ENCODE measurements at regions not wholly inside any gene's neighbourhood (a gene's known extent, or its start where the extent isn't known, plus 50 kb on each side); places are given as distances from the start of the nearest gene placed in this dataset.

DNA sequence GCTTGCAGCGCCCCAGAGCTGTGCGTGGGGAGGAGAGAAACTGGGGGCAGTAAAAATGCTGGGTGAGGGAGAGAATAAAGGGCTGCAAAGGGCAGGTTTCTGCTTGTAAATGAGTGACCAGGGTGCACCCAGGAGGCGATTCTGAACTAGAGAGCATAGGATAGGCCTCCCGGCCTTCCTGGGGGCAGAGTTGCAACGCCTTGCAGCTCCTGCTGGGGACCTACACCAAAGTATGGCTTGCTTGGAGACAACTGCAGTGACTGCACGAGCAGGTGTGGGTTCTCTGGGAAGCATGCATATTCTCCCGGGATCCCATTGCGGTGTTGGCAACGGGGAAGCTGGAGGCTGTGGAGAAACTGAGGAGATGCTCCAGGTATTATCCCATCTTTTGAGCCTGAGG lies 111.6 kb upstream of the SPACA1 start:
- no peak for DNase-seq (ENCODE audit: low spot score)

DNA sequence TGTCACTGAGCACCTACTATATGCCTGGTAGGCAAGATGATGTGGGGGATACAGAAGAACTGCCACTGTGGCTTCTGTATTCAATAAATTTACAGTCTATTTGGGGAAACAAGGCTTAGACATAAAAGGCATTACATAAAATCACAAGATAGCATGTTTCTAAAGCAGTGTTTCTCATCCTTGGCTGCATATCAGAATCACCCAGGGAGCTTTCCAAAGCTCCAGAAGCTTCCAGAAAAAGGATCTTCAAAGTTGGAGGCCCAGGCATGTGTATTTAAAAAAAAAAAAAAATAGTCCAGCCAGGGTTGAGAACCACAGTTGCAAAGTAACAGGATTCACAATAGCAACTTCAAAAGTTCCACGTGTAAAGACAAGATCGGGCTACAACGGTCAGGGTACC lies 112.4 kb upstream of the SPACA1 start:
- DNase-seq (ENCODE audit: low spot score): no peak

DNA sequence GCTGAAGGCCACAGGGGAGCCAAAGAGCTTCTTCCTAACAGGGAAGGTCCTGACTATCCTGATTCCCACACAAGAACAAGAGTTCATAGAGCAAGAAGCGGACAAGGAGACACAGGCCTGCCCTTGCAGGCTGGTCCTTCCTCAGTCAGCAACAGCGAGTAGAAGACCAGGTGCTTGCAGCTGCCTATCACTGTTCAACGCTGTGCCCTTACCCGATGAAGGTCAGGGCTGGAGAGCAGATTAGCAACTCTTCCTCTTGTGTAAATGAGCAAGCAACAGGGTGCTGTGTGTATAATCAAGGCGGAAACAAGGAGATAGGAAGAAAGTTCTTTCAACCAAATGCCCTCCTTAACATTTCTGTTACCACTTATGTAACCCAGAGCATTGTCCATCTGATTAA lies 115.3 kb upstream of the SPACA1 start:
- DNase-seq (ENCODE audit: low spot score): no peak

DNA sequence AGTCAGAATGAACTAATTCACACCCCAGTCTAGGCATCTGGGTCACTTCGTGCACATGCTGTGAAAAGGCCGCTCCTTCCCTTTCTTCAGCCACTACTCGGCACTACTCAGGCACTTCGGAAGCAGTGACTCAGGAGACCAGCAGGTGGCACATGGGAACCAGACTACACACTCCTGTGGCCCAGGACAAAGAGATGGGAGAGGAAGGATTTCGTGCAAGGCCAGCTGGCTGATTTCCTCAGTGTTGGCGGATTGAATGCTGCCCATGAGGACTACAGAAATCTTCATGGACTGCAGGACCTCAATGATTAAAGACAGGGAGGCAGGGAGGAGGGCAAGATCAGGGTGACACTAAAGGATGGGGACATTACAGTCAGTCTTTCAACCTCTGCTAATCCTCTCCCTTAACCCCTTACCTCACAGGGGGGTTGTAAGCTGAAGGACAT lies 117.8 kb upstream of the SPACA1 start:
- DNase-seq (ENCODE audit: low spot score): peak; percentile 72

DNA sequence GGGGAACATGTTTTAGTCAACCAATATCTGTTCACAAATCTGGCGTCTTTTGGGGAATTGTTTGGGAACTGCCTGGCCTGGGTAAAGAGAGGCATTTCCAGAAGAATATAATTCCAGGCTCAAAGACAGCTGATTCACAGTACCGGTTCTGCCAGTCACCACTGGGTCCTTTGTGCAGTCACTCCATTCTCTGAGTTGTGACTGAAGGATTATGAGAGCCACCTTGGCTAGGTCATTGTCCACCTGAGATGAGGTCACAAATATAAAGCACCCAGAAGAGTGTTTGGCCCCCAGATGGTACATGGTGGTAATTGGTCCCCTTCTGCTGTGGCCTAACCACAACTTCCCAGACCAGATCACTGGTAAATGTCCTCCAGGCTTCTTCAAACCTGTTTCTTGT lies 121.0 kb upstream of the SPACA1 start:
- DNase-seq (ENCODE audit: low spot score): no peak

DNA sequence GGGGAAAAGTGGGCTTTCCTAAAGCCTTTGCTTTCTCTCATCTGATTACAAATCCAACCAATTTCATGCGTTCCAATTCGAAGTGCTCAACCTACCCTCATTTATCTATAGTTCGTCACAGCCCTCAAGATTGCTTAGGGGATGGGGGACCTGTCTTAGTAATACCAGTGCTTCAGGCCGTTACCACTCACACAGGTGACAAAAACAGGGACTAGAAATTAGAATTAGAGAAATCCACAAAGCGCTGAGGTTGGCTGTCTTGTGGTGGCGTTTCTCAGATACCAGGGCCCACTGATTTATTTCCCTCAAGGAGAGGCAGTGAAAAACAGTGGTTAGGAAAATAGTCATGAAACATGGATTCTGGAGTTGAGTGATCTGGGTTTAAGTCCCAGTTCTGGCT lies 121.6 kb upstream of the SPACA1 start:
- DNase-seq (ENCODE audit: low spot score): no peak

DNA sequence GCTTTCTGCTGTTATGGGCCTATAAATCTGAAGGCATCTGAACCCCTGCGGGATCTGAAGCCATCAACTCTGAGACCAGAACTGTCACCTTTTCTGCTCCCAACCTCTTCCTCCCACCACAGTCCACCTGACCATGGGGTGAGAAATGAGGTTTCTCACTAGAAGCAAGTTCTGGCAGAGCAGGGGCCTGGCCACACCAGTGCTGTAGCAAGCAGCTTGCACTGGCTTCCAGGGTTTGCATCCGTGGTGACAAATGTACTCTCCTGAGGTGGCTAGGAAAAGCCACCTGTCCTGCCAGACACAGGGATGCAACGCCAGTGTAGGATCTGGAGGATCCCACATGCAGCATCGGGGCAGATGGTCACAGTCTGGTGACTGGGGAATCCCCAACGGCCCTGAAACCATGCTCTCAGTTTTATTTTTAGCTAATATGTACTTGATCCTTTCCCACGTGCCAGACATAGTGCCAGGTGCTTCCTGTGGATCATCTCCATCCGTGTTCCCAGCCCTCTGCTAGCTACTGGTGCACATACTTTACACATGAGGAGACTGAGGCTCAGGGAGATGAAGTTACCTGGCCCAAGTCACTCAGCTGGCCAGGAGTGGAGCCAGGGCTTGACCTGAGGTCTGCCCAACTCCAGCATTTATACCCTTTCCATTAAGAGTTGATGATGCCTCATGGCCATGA lies 122.1 kb upstream of the SPACA1 start:
- no peak for DNase-seq (ENCODE audit: low spot score)

DNA sequence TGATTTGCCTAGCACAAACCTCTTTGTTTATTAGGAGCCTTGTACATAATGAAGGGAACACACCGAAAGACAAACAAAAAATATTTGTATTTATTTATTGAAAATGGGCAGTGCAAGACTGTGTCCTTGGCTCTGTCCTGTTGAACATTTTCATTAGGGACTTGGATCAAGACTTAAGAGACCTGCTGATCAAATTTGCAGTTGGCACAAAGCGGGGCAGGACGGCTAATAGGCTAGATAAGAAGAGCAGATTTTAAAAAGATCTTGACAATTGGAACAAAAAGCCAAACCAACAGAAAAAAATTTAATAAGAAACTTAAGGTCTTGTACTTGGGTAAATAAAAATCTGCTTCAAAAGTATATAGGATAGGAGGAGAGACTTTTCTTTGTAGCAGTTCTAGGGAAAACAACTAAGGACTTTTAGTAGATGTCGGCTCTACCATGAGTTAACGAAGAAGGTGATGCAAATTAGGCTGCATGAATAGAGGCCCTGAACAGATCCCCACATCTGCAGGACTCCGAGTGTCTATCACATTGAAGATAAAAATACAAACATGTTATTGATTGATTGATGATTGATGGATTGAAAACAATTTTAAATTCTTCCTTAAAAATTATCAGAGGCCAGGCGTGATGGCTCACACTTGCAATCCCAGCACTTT lies 124.1 kb upstream of the SPACA1 start:
- no peak for DNase-seq (ENCODE audit: low spot score)

DNA sequence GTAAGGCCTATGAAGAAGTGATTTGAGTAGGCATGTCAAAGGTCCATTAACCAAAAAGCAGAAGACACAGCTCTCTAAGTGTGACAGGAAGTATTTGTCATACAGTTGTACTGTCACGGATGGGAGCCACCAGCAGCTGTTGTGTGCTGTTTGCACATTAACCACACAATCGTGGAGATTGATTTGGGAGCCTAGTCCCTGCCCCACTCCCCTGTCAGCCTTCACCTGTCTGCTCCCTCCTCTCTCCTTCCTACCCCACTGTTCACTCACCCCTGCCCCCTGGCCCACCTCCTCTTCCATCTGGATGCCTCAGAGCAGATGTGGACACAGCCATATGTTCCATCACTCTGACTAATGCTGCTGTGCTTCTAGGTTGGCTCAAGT lies 124.7 kb upstream of the SPACA1 start:
- DNase-seq (ENCODE audit: low spot score): no peak

DNA sequence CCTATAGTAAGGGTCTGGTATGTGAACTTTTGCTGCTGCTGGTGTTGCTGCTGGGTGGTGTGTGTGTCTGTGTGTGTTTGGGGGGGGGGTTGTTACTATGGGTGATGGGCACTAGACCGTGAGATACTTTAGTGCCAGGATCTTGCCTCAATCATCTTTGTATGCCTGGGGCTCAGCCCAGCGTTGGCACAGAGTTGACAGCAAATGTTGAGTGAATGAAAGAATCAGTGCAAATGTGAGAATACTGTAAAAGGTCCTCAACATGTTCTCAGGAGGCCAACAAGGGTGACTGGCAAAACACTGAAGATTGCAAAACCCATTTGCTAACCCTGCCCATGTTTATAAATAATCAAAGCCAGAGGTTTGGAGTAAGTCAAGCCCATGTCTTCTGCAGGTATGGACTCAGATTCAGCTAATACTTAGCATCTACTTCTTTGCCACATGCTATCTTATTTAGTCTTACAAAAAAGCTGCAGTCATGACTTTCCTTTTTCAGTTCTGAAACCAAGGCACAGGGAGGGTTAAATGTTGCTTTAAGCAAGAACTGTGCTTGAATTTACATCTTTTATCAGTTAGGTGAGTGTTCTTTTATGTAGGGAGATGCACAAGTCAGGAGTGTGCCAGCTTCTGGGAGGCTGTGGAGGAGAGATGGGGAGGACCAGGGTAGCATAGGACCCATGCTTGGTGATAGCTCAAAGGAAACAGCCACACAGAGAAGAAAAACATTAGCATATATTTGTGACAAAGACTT lies 125.3 kb upstream of the SPACA1 start:
- DNase-seq (ENCODE audit: low spot score): no peak

DNA sequence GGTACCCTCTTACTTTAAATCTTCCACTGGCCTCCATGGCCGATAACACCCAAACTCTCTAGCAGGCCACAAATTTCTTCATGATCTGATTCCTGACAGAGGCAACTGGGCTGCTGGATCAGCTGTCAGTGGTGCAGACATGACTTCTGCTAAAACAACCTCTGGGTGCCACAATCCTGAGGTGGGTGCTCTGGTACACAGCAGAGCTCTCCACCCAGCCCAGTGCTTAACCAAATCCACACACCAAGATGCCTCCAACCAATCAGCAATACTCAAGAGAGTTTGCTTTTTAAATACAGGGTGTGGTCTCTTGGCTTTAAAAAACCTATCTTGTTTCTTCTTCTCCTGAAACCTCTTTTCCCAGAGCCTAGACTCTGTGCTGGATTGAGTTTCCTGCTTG lies 126.6 kb upstream of the SPACA1 start:
- no peak for DNase-seq (ENCODE audit: low spot score)

DNA sequence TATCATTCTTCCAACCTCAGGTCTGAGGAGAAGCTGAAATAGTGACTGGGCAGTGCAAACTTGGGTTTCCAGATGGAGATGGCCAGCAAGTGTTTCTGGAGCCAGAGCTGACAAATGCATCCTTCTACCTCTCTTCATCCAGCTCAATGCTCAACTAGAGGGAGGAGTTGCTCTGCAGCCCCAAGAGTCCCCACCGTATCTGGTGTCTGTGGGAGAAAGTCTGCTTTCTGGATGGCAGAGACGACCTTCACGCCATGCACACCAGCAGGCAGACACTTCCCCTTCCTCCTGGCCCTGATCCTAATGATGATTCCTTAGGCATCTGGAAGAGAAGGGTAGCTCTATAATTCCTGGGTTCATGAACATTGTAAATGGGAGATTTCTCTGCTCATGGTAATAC lies 127.4 kb upstream of the SPACA1 start:
- DNase-seq (ENCODE audit: low spot score): no peak

DNA sequence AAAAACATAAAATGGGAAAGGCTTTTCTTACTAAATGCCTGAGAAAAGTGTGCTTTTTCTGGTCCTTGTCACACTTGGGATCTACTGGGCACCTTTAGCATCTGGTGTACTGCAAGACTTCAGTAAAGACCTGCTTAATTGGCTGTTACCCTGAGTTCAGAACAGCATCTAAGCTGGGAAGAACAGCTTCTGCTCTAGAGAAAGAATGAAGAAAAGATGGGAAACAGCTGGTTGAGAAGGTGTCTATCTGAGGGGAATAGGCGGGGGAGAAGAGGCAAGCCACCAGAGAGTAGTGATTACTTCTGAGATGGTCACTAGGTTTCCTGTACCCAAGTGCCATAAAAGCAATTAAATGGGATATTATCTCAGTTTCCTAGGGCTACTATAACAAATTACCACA lies 128.2 kb upstream of the SPACA1 start:
- no peak for DNase-seq (ENCODE audit: low spot score)

DNA sequence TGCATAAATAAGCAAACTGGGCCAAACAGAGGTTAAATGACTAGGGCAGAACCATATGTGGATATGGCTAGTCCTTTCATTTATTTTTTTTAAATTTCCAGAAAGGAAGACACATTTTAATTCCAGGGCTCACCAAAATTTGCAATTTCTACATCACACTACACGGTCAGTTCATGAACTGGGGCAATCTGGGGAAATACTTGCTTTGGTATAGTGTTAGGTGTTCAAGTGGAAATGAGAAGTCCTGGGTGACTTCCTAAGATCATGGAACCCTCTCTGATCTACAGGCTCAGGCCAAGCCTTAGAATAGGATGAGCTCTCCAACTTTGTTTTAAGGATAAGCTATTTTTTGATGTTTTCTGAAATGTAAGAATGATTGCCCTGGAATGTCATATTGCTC lies 128.6 kb upstream of the SPACA1 start:
- no peak for DNase-seq (ENCODE audit: low spot score)

DNA sequence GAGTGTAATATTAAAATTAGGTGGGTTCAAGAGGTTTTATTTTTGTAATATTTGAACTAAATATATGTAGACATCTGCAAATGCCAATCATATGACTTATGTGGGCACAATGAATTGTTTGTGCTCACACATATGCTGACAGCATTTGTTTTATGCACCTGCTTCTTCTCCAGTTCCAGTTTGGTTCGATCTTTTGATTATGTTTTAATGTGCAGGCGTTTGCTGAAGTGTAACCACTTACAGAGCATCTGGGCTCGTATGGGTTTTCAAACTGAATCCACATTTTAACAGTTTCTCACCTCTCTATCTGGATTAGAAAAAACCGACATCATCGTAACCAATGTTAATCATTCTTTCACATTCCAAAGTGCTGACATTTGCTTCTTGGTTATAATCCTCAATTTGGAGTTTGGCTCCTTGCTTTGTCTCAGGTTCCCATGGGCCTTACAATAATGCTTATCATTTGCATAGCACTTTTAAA lies 129.1 kb upstream of the SPACA1 start:
- DNase-seq (ENCODE audit: low spot score): no peak

DNA sequence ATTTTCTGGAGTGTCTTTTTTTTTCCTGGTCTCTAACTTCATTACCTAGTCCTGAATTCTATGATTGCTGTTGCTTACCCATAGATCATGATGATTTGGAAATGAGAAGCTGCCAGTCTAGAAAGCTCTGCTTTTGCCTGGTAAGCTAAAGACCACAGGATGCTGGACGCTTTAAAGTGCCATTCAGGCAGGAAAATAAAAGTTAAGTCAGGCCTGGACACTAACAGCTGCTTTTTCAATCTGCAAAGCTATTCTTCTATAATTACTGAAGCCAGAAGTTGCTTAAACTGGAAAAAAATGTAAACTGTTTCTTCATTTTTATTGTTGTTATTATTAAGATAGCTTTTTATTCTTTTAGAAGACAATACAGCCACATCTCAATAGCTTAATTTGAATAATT lies 129.8 kb upstream of the SPACA1 start:
- DNase-seq (ENCODE audit: low spot score): no peak

DNA sequence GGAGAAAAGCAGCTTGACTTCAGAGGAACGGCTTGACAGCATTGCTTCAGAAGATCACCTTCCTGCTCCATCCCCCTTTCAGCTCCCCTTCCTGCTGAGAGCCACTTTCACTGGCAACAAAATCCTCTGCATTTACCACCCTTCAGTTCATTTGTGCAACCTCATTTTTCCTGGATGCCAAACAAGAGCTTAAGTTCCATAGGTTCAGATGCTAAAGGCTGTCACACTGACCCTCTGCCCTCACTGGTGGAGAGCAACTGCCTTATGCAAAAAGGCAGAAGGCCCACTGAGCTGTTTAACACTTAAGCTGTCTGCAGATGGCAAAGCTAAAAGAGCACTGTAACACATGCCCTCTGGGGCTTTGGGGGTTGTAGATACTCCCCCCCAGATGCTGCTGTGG lies 131.2 kb upstream of the SPACA1 start:
- DNase-seq (ENCODE audit: low spot score): no peak

DNA sequence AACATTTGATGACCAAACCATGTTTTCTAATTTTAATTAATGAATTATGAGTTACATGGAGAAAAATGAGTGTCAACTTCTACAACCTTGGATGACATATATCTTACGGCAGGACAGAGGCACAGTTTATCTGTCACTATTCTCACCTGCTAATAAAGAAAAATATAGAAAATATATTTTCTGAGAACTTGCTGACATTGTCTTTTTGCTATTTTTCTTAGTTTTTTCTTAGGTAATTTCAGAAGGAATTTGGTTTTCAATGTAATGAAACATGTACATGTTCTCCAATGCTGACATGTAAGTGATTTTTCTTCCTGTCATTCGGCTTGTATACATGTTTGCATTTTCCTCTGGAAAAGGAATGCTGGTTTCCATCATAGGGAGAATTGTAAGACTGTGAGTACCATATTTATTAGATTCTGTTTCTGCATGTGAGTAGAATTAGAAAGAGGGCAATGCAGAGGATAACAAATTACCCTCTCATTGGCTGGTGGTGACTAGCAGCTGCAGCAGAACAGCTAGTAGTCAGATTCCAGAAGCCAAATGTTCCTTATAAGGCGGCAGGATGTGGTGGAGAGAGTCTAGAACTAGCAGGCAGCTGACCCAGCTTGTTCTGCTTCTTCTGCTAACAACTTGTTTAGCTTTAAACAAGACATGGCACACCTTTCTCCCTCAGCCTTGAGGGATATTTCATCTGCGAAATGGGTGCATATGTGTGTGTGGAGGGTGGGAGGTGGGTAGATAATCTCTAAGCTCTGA lies 132.8 kb upstream of the SPACA1 start:
- no peak for DNase-seq (ENCODE audit: low spot score)

DNA sequence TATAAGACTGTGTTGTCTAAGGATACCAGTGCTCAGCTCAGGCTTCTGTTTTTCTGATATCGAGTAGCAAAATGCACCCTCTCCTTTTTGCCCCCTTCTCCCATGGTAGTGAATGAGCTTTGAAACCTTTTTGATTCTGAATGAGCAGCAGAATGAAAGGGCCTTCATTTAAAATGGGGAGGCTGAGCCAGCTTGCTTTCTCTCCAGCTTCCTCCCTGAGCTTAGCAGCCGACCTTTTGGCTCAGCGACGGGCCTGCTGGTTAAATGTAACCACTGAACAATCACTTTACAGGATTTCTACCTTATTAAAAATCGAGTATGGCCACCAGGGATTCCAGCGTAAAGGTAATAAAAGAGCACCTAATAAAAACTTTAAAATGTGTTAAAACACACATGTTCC lies 133.7 kb upstream of the SPACA1 start:
- no peak for DNase-seq (ENCODE audit: low spot score)

DNA sequence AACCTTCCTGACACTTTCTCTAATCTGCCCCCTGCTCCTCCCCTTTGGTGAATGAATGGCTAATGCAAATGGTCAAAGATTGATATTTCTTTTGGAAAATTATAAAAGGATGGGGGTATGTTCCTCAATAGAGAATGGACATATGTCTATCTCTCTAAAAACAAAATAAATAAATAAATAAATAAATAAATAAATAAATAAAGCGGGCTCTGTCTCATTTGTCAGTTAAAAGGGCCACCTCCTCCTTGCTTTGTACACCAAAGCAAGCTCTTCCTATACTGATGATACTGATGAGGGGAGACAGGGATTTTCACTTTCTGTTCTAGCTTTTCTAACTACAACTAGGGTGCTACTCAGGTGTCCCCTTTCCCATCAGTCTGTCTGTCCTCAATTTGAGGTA lies 135.5 kb upstream of the SPACA1 start:
- DNase-seq (ENCODE audit: low spot score): no peak

DNA sequence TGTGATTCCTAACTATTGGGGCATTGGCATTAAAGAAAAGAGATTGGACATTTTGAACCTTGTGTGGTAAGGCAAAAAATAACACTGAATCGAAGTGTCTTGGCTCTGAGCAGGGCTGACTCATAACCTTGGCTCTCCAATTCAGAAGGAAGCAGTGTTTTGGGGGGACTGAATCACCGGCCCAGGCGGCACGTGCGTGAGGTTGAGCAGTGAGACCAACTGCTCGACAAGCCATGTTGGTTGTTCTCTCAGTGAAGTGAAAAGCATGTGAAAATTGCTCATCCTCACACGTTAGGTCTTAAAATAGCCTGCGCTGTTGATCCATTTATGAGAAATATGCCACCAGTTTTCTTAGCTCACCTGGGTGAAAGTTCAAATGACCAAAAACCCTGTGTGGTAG lies 137.8 kb upstream of the SPACA1 start:
- DNase-seq (ENCODE audit: low spot score): no peak

DNA sequence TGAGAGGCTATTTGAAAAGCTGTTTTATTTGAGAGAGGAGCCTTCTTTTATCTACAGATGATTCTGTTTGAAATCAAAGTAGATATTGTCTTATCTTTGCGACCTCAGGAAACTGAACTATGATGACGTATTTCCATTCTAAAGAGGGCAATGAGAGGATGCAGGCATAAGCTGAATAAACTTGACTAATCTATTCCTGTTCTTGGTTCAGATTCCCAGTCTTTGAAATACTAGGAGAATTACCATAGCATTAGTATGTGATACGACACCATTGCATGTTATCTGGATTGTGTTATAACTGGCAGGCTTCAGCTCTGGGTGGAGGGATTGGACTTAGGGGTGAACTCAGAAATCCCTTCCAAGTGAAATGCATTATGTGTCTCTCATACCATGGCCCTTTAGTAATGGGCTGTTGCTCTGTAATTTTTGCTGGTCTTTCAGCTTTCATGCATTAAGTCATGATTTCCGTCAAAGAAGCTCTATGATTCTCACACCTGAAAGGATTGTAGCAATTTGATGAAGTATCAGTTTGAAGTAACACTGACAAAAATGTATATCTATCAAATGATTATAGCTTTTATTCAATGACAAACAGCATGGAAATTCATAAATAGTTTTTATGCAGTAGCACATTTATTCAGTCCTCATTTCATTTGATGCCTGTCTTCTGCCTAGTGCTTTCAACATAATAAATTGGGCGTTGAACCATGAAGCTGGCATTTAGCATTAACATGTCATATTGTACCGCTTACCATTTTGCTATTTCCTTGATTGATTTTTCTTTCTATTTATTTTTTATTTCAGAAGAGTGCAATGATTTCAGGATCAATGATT lies 138.4 kb upstream of the SPACA1 start:
- DNase-seq (ENCODE audit: low spot score): no peak
